WERI-Rb-1 (cell line): ENCODE measurements at regions not wholly inside any gene's neighbourhood (a gene's known extent, or its start where the extent isn't known, plus 50 kb on each side); places are given as distances from the start of the nearest gene placed in this dataset.
"Not testable (repeated sequence)": the region's sequence is repeated elsewhere in the genome, so short reads cannot be mapped to it uniquely, and the experiment has no call there.

Experiments used
- DNase-seq: peaks from one replicate; pipeline ENCODE4 v3.0.0-alpha.2; 2020
- H3K27ac ChIP-seq: fragments of 250-450 bp; sonication (Bioruptor Pico); 2 replicates; pipeline ENCODE4 v1.5.1; 2020; ENCODE audit warnings: mild to moderate bottlenecking, moderate library complexity
- H3K27me3 ChIP-seq: fragments of 250-450 bp; sonication (Bioruptor Pico); 2 replicates; pipeline ENCODE4 v1.5.1; 2021; ENCODE audit warnings: mild to moderate bottlenecking, low read depth, moderate library complexity; ENCODE audit not compliant: insufficient read depth, severe bottlenecking
- H3K36me3 ChIP-seq: fragments of 250-450 bp; sonication (Bioruptor Pico); 2 replicates; pipeline ENCODE4 v1.5.1; 2020; ENCODE audit warnings: mild to moderate bottlenecking, moderate library complexity
- H3K4me3 ChIP-seq: 2 replicates; pipeline ENCODE4 v1.5.1; 2011; ENCODE audit warnings: low read depth, mild to moderate bottlenecking, control low read depth, low read length
- H3K9me3 ChIP-seq: fragments of 250-450 bp; sonication (Bioruptor Pico); 2 replicates; pipeline ENCODE4 v1.5.1; 2021; ENCODE audit warnings: mild to moderate bottlenecking, moderate library complexity; ENCODE audit not compliant: severe bottlenecking
- TF ChIP-seq, protein P1 (sequence below): IDR thresholded peaks from 2 replicates; pipeline ENCODE4 v1.5.1; 2011; ENCODE audit warnings: low read depth, mild to moderate bottlenecking, control low read depth, inconsistent platforms, low read length

GRCh38 chr5:18466731-18467130 lies 832.5 kb downstream of the TAF11L14 start:
- H3K4me3 ChIP-seq = no peak overlapping the region
- DNase-seq = no peak
- TF ChIP-seq, protein P1, sequence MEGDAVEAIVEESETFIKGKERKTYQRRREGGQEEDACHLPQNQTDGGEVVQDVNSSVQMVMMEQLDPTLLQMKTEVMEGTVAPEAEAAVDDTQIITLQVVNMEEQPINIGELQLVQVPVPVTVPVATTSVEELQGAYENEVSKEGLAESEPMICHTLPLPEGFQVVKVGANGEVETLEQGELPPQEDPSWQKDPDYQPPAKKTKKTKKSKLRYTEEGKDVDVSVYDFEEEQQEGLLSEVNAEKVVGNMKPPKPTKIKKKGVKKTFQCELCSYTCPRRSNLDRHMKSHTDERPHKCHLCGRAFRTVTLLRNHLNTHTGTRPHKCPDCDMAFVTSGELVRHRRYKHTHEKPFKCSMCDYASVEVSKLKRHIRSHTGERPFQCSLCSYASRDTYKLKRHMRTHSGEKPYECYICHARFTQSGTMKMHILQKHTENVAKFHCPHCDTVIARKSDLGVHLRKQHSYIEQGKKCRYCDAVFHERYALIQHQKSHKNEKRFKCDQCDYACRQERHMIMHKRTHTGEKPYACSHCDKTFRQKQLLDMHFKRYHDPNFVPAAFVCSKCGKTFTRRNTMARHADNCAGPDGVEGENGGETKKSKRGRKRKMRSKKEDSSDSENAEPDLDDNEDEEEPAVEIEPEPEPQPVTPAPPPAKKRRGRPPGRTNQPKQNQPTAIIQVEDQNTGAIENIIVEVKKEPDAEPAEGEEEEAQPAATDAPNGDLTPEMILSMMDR = no peak
- H3K36me3 ChIP-seq = no peaks in the 10 kb centered on the region
- H3K27me3 ChIP-seq = no peaks in the 10 kb centered on the region
- no peak overlapping the region for H3K27ac ChIP-seq
- H3K9me3 ChIP-seq = no peaks in the 10 kb centered on the region

DNA sequence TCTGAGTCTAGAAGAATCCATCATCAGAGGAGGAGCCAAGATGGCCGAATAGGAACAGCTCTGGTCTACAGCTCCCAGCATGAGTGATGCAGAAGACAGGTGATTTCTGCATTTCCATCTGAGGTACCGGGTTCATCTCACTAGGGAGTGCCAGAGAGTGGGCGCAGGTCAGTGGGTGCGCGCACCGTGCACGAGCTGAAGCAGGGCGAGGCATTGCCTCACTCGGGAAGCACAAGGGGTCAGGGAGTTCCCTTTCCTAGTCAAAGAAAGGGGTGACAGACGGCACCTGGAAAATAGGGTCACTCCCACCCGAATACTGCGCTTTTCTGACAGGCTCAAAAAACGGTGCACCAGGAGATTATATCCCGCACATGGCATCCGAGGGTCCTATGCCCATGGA lies 837.5 kb downstream of the TAF11L14 start:
- not testable (repeated sequence) for H3K27ac ChIP-seq, H3K27me3 ChIP-seq, H3K36me3 ChIP-seq, DNase-seq, H3K9me3 ChIP-seq, H3K4me3 ChIP-seq

GRCh38 chr5:18483451-18483850 lies 849.2 kb downstream of the TAF11L14 start:
- Histone ChIP-seq H3K36me3 (no peaks in the 10 kb centered on the region), H3K27me3 (no peaks in the 10 kb centered on the region), H3K4me3 (no peak overlapping the region), H3K9me3 (no peaks in the 10 kb centered on the region), H3K27ac (no peak overlapping the region)
- TF ChIP-seq, protein P1 = no peak
- DNase-seq = no peak

DNA sequence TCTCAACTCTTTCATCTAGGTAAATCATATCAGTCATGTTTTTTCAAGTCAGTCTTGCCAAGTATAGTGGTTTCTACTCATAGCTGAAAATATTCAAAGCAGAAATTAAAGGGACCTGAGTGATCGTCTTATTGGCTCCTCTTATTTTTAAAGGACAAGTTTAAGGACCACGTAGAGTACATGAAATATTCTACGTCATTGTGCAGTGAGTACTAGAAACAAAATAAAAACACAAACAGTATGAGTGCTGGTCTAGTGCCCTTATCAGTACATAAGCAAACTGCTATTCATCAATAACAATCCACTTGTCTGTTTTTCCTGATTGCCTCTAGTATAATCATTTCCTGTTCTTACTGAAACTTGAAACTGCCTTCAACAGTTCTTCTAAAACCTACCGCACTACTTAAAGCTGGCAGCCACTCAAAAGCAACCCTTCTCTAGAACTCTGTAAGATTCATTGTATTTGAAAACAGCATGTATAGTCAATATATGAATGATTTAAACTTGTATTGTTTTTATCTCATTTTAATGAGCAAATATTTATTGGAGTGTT lies 853.7 kb downstream of the TAF11L14 start:
- TF ChIP-seq, protein P1 = no peak
- H3K9me3 ChIP-seq = no peaks in the 10 kb centered on the region
- DNase-seq = no peak
- no peaks in the 10 kb centered on the region for H3K36me3 ChIP-seq
- H3K4me3 ChIP-seq = no peak overlapping the region
- H3K27me3 ChIP-seq = no peaks in the 10 kb centered on the region
- no peak overlapping the region for H3K27ac ChIP-seq

DNA sequence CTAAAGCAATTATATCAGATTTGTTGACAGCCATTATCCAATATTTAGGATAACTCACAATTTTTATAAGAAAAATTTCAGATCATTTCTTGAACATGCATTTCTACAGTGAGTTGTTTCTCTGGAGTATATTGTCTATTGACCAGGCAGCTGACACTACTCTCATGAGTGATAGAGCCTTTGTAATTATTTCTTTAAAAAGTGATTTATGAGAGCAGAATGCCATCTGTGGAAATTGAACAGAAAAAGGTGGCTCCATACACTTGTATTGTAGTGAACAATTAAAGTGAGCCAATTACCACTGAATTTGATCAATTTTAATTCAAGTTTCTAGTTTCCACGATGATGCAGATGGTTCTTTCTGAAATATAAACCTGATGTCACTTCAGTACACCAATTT lies 855.4 kb downstream of the TAF11L14 start:
- Histone ChIP-seq H3K9me3 (no peaks in the 10 kb centered on the region), H3K27ac (no peak overlapping the region), H3K4me3 (no peak overlapping the region), H3K27me3 (no peaks in the 10 kb centered on the region), H3K36me3 (no peaks in the 10 kb centered on the region)
- TF ChIP-seq, protein P1 = no peak
- DNase-seq = no peak

- DNase-seq = no peak
- Histone ChIP-seq H3K27me3 (no peaks in the 10 kb centered on the region), H3K9me3 (no peaks in the 10 kb centered on the region), H3K4me3 (no peak overlapping the region), H3K36me3 (no peaks in the 10 kb centered on the region), H3K27ac (no peak overlapping the region)
- TF ChIP-seq, protein P1 = no peak
Measured at GRCh38 chr5:18491349-18491748, 857.1 kb downstream of the TAF11L14 start.
